B cell (primary cell): ENCODE measurements at regions not wholly inside any gene's neighbourhood (a gene's known extent, or its start where the extent isn't known, plus 50 kb on each side); places are given as distances from the start of the nearest gene placed in this dataset.

ENCODE experiments used
- ATAC-seq: fragments of 200-7000 bp; cut with Tn5 transposase; one replicate; pipeline ENCODE4 v1.10.0; 2021; ENCODE audit warnings: low read depth, mild to moderate bottlenecking, moderate number of reproducible peaks, moderate library complexity
- CTCF ChIA-PET: fragments of 350-600 bp; sonication (Branson Sonifier 250); formaldehyde crosslinking; loops from one replicate; lab custom pipeline; 2021; ENCODE audit warnings: antibody characterized with exemption, inconsistent platforms; lab: Charles Lee
- POLR2A ChIA-PET: fragments of 350-600 bp; sonication (Branson Sonifier 250); formaldehyde crosslinking; loops from one replicate; lab custom pipeline; 2021; ENCODE audit warnings: antibody characterized with exemption; lab: Charles Lee
- DNase-seq: peaks from one replicate; pipeline ENCODE4 v3.0.0; 2013
- H2AFZ ChIP-seq: 2 replicates; pipeline ENCODE4 v1.6.1; 2012; ENCODE audit warnings: mild to moderate bottlenecking, low read depth, low read length; ENCODE audit not compliant: insufficient read depth, poor library complexity, severe bottlenecking
- H3K27ac ChIP-seq, 2 donors: 1 replicate in 1 of 2; 2 replicates in 1 of 2; pipeline ENCODE4 v1.5.1; 2012 to 2013; ENCODE audit warnings: low read length in 2 of 2, mild to moderate bottlenecking in 2 of 2, moderate library complexity in 1 of 2
- H3K27me3 ChIP-seq, 4 experiments: fragments of 200-600 bp in 1 of 4; sonication (generic) in 1 of 4; replicated peaks in 1 of 4; 1 replicate in 2 of 4; 2 replicates in 2 of 4; pipeline versions ENCODE4 v1.6.1 to v1.7.0; 2013 to 2016; ENCODE audit warnings: low read length in 3 of 4, mild to moderate bottlenecking in 2 of 4, mixed read lengths in 1 of 4, moderate library complexity in 1 of 4; ENCODE audit not compliant: insufficient read depth in 4 of 4, control insufficient read depth in 3 of 4; ENCODE audit errors: control extremely low read depth in 1 of 4
- H3K36me3 ChIP-seq, 2 experiments: replicated peaks in 1 of 2; 1 replicate in 1 of 2; 2 replicates in 1 of 2; pipeline versions ENCODE4 v1.6.1 to v1.7.1; 2013; ENCODE audit warnings: low read length in 1 of 2; ENCODE audit not compliant: insufficient read depth in 2 of 2, control insufficient read depth in 1 of 2; ENCODE audit errors: control extremely low read depth in 1 of 2, extremely low read depth in 1 of 2
- H3K4me1 ChIP-seq, 2 donors: fragments of 200-600 bp in 1 of 2; sonication (generic) in 1 of 2; 1 replicate in 1 of 2; 2 replicates in 1 of 2; pipeline versions ENCODE4 v1.5.1 to v1.6.1; 2013 to 2017; ENCODE audit warnings: low read length in 2 of 2; ENCODE audit not compliant: control insufficient read depth in 2 of 2, insufficient read depth in 2 of 2
- H3K4me2 ChIP-seq: replicated peaks from 2 replicates; pipeline ENCODE3; 2012; ENCODE audit warnings: mild to moderate bottlenecking, low read depth, low read length; ENCODE audit not compliant: poor library complexity, severe bottlenecking
- H3K4me3 ChIP-seq, 5 experiments: fragments of 200-600 bp in 1 of 5; sonication (generic) in 1 of 5; 1 replicate in 3 of 5; 2 replicates in 2 of 5; pipeline versions ENCODE4 v1.5.1 to v1.7.0; 2011 to 2016; ENCODE audit warnings: low read length in 4 of 5, mild to moderate bottlenecking in 4 of 5, low read depth in 2 of 5, control low read depth in 1 of 5, moderate library complexity in 1 of 5; ENCODE audit not compliant: insufficient read depth in 1 of 5; ENCODE audit errors: control extremely low read depth in 1 of 5, extremely low read depth in 1 of 5
- H3K79me2 ChIP-seq: fragments of 200-600 bp; sonication (generic); one replicate; pipeline ENCODE4 v1.6.0; 2016; ENCODE audit warnings: low read length; ENCODE audit not compliant: control insufficient read depth, insufficient read depth
- H3K9ac ChIP-seq: fragments of 200-600 bp; sonication (generic); 2 replicates; pipeline ENCODE4 v1.6.1; 2017; ENCODE audit warnings: mild to moderate bottlenecking, low read length, moderate library complexity
- H3K9me3 ChIP-seq, 3 donors: one replicate each; pipeline versions ENCODE4 v1.6.1 to v1.7.1; 2013; ENCODE audit warnings: low read length in 2 of 3; ENCODE audit not compliant: control insufficient read depth in 2 of 3, insufficient read depth in 1 of 3; ENCODE audit errors: control extremely low read depth in 1 of 3
- H4K20me1 ChIP-seq: 2 replicates; pipeline ENCODE4 v1.6.0; 2012; ENCODE audit warnings: mild to moderate bottlenecking, low read length; ENCODE audit not compliant: insufficient read depth, control insufficient read depth, poor library complexity, severe bottlenecking
- H3K27ac Mint-ChIP-seq: one replicate; pipeline ENCODE4 v1.8.0; 2021; ENCODE audit warnings: mixed read lengths
- H3K27me3 Mint-ChIP-seq: one replicate; pipeline ENCODE4 v1.8.0; 2021; ENCODE audit warnings: mixed read lengths
- H3K4me1 Mint-ChIP-seq: one replicate; pipeline ENCODE4 v1.8.0; 2021; ENCODE audit warnings: mixed read lengths
- H3K4me3 Mint-ChIP-seq: one replicate; pipeline ENCODE4 v1.8.0; 2021; ENCODE audit warnings: mixed read lengths
- H3K9me3 Mint-ChIP-seq: one replicate; pipeline ENCODE4 v1.8.0; 2022; ENCODE audit warnings: mixed read lengths; ENCODE audit not compliant: insufficient read depth
- EZH2 ChIP-seq: IDR thresholded peaks from 2 replicates; pipeline ENCODE4 v1.6.1; 2012; ENCODE audit warnings: borderline replicate concordance, low read depth, mild to moderate bottlenecking, moderate library complexity, low read length; ENCODE audit not compliant: insufficient read depth, poor library complexity, severe bottlenecking
- WGBS: methylation state at CpG from one replicate; pipeline ENCODE4 v1.1.5; 2013; ENCODE audit warnings: missing lambda C conversion rate; ENCODE audit not compliant: insufficient coverage; 5-methylcytosine and 5-hydroxymethylcytosine counted together
- intact Hi-C: fragments of 100-400 bp; cut with micrococcal nuclease; formaldehyde crosslinking; loops from one replicate; pipeline ENCODE4 v1.10.0; 2022
- TF ChIP-seq, protein P1 (sequence below): fragments of 200-600 bp; IDR thresholded peaks from one replicate; pipeline ENCODE4 v1.8.0; 2022; ENCODE audit warnings: antibody characterized with exemption, mild to moderate bottlenecking

GRCh38 chr2:429575-430254 is 141.8 kb upstream of the ALKAL2 start:
- Histone ChIP-seq H3K9me3 (no peaks in the 10 kb centered on the region), H3K36me3 (no peaks in the 10 kb centered on the region), H3K9ac (peak overlapping the region; percentile 51), H3K4me3 (peak overlapping the region; percentile 23 to 67 (median 45)), H4K20me1 (no peaks in the 10 kb centered on the region), H3K4me1 (peaks cover 23 to 24% of the 10 kb centered on the region in 2 donors), H3K79me2 (no peaks in the 10 kb centered on the region), H2AFZ (peak overlapping the region; percentile 92), H3K27ac (peak overlapping the region; percentile 67 to 82), H3K27me3 (no peaks in the 10 kb centered on the region), H3K4me2 (peak overlapping the region; percentile 69)
- intact Hi-C loops, result loop anchor here (1.0 kb wide), 2 partner anchors 9 to 165 kb away; partner anchors contain the start of genes ACP1 and SH3YL1
- no peaks in the 10 kb centered on the region for H3K9me3 Mint-ChIP-seq
- peaks cover 28% of the 10 kb centered on the region for H3K4me1 Mint-ChIP-seq
- WGBS, result 21% methylated on average over 15 of the region's 19 CpGs
- TF ChIP-seq, protein P1, sequence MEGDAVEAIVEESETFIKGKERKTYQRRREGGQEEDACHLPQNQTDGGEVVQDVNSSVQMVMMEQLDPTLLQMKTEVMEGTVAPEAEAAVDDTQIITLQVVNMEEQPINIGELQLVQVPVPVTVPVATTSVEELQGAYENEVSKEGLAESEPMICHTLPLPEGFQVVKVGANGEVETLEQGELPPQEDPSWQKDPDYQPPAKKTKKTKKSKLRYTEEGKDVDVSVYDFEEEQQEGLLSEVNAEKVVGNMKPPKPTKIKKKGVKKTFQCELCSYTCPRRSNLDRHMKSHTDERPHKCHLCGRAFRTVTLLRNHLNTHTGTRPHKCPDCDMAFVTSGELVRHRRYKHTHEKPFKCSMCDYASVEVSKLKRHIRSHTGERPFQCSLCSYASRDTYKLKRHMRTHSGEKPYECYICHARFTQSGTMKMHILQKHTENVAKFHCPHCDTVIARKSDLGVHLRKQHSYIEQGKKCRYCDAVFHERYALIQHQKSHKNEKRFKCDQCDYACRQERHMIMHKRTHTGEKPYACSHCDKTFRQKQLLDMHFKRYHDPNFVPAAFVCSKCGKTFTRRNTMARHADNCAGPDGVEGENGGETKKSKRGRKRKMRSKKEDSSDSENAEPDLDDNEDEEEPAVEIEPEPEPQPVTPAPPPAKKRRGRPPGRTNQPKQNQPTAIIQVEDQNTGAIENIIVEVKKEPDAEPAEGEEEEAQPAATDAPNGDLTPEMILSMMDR, result no peak
- TF ChIP-seq EZH2, result no peak
- CTCF ChIA-PET, result no interaction called here
- no peaks in the 10 kb centered on the region for H3K27me3 Mint-ChIP-seq
- H3K4me3 Mint-ChIP-seq, result peak overlapping the region; percentile 79
- POLR2A ChIA-PET, result interaction anchor here (0.8 to 1.2 kb wide), 3 partner anchors 12 to 166 kb away, joined by 3 to 4 read pairs (median 4); no protein-coding TSS in a partner anchor
- DNase-seq (peak; percentile 44), ATAC-seq (peak; percentile 77)
- H3K27ac Mint-ChIP-seq, result peak overlapping the region; percentile 98

DNA sequence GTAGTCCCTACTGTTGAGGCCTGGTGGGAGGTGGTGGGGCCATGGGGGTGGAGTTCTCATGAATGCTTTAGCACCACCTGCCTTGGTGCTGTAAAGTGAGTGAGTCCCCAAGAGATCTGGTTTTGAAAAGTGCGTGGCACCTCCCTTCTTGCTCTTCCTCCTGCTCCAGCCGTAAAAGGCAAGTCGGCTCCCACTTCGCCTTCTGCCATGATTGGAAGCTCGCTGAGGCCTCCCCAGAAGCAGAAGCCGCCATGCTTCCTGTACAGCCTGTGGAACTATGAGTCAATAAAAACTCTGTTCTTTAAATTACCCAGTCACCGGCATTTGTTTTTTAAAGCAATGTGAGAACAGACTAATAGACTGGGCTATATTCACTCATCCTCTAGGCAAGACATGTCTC is 141.3 kb upstream of the ALKAL2 start:
- ATAC-seq (no peak), DNase-seq (no peak)
- ChIA-PET CTCF (no interaction called here), POLR2A (interaction anchor here (1.2 kb wide), 1 partner anchor 13 kb away, joined by 4 read pairs; no protein-coding TSS in a partner anchor)
- Histone ChIP-seq H3K4me3 (peak overlapping the region in 1 of 5 experiments; percentile 67), H3K27me3 (no peaks in the 10 kb centered on the region), H4K20me1 (no peaks in the 10 kb centered on the region), H3K4me1 (peaks cover 23 to 24% of the 10 kb centered on the region in 2 donors), H3K27ac (peak overlapping the region; percentile 67 to 82), H3K79me2 (no peaks in the 10 kb centered on the region), H3K9me3 (no peaks in the 10 kb centered on the region), H3K9ac (no peak overlapping the region), H2AFZ (peak overlapping the region; percentile 92), H3K36me3 (no peaks in the 10 kb centered on the region), H3K4me2 (peak overlapping the region; percentile 69)
- no peaks in the 10 kb centered on the region for H3K9me3 Mint-ChIP-seq
- peak overlapping the region; percentile 98 for H3K27ac Mint-ChIP-seq
- 98% methylated on average over 6 of the region's 7 CpGs for WGBS
- intact Hi-C loops, result loop anchor here (1.0 kb wide), 1 partner anchor 9 kb away; no protein-coding TSS in a partner anchor
- TF ChIP-seq, protein P1, result no peak
- TF ChIP-seq EZH2, result no peak
- peaks cover 26% of the 10 kb centered on the region for H3K4me1 Mint-ChIP-seq
- H3K4me3 Mint-ChIP-seq, result peak overlapping the region; percentile 79
- H3K27me3 Mint-ChIP-seq, result no peaks in the 10 kb centered on the region
